T-helper 1 cell treated with Interleukin-12 subunit alpha and Interleukin-12 subunit beta and Interleukin-4 antibody, amounts not matched to agents 30 μg/mL and 1 μg/mL, for 36 hours (primary cell): ENCODE measurements at regions not wholly inside any gene's neighbourhood (a gene's known extent, or its start where the extent isn't known, plus 50 kb on each side); places are given as distances from the start of the nearest gene placed in this dataset.
"Not testable (repeated sequence)": the region's sequence is repeated elsewhere in the genome, so short reads cannot be mapped to it uniquely, and the experiment has no call there.

Source experiments
- H3K27ac Mint-ChIP-seq: one replicate; pipeline ENCODE4 v1.8.0; 2021; ENCODE audit warnings: mild to moderate bottlenecking, mixed read lengths
- H3K27me3 Mint-ChIP-seq: one replicate; pipeline ENCODE4 v1.8.0; 2021; ENCODE audit warnings: low read depth, mixed read lengths
- H3K36me3 Mint-ChIP-seq: one replicate; pipeline ENCODE4 v1.8.0; 2021; ENCODE audit warnings: low read depth, mixed read lengths
- H3K4me1 Mint-ChIP-seq: one replicate; pipeline ENCODE4 v1.8.0; 2021; ENCODE audit warnings: low read depth, mixed read lengths
- H3K4me3 Mint-ChIP-seq: one replicate; pipeline ENCODE4 v1.8.0; 2021; ENCODE audit warnings: mild to moderate bottlenecking, moderate library complexity, mixed read lengths
- H3K9me3 Mint-ChIP-seq: one replicate; pipeline ENCODE4 v1.8.0; 2021; ENCODE audit warnings: mixed read lengths

DNA sequence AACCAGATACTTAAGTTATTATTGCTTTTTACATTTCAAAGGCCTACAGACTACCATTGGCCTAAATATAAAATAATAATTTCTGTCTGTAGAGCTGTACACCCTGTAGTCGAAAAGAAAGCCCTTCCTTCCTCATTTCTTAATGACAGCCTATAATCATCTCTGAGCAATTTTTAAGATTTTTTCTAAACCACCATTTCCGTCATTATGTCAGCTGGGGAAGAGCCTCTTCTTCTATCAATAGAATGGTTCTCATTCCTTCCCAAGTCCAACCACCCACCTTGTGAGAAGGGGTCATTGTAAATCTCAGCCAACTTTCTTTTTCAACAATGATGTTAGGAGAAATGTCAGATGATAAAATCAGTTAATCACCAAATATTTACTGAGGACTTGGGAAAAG, 91.8 kb downstream of the PLEKHG1 start:
- Mint-ChIP-seq H3K4me1 (no peaks in the 10 kb centered on the region), H3K4me3 (no peak overlapping the region), H3K27ac (no peak overlapping the region), H3K9me3 (no peaks in the 10 kb centered on the region), H3K27me3 (peaks cover 6% of the 10 kb centered on the region), H3K36me3 (no peaks in the 10 kb centered on the region)

DNA sequence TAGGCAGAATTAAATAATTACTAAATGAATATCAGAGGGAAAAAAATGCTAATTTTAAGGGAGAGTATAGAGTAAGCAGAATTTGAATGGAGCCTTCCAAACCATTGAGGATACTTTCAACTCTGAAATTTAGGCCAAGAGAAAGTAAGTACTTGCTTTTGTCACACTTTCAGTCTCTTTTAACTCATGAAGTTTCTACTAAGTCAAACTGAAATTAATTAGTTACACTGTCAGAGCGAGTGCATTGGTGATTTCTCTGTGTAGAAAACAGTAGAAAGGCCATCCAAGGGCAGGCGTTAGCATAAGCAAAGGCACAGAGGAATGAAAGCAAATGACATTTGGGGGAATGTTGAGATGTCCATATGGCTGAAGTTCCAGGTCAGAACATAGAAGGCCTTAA, 92.9 kb downstream of the PLEKHG1 start:
- peaks cover 6% of the 10 kb centered on the region for H3K27me3 Mint-ChIP-seq
- no peaks in the 10 kb centered on the region for H3K36me3 Mint-ChIP-seq
- H3K27ac Mint-ChIP-seq, result no peak overlapping the region
- no peaks in the 10 kb centered on the region for H3K9me3 Mint-ChIP-seq
- no peak overlapping the region for H3K4me3 Mint-ChIP-seq
- no peaks in the 10 kb centered on the region for H3K4me1 Mint-ChIP-seq

DNA sequence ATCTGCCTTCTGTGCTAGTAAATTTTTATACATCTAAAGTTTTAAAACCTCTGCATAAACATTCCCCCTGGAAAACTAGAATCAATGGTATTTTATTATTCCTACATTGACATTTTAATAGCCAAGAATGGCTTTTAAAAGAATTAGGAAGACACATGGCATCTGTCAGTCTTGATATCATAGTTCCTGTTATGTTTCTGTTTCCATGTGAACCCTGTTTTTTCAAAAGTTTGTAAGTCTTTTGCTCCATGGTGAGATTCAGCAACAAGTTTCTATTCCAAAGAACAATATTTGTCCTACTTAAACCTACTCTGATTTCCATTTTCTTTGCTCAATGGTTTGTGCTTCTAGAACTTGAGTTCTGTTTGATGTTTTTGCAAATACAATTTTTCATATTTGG, 95.2 kb downstream of the PLEKHG1 start:
- no peaks in the 10 kb centered on the region for H3K9me3 Mint-ChIP-seq
- peaks cover 6% of the 10 kb centered on the region for H3K27me3 Mint-ChIP-seq
- H3K4me1 Mint-ChIP-seq, result no peaks in the 10 kb centered on the region
- no peak overlapping the region for H3K27ac Mint-ChIP-seq
- H3K4me3 Mint-ChIP-seq, result no peak overlapping the region
- H3K36me3 Mint-ChIP-seq, result no peaks in the 10 kb centered on the region

DNA sequence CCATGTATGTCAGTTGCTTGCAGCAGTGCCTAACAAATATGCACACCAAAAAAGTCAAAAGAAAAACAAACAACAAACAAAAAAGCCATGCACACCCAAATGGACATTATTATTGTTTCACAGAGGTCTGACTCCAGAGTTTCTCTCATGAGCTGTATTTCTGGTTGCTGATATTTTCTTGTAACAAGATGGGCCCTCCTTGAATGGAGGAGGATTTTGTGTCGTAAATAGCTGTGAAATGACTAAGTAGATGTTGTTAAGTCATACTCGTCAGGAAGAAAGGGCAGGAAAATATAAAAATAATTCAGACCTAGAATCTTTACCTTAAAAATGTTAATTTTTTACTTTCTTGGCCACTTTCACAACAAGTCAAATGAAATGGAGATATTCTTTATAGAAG, 96.0 kb downstream of the PLEKHG1 start:
- Mint-ChIP-seq H3K27ac (no peak overlapping the region), H3K27me3 (peaks cover 6% of the 10 kb centered on the region), H3K36me3 (no peaks in the 10 kb centered on the region), H3K9me3 (no peaks in the 10 kb centered on the region), H3K4me3 (no peak overlapping the region), H3K4me1 (no peaks in the 10 kb centered on the region)

DNA sequence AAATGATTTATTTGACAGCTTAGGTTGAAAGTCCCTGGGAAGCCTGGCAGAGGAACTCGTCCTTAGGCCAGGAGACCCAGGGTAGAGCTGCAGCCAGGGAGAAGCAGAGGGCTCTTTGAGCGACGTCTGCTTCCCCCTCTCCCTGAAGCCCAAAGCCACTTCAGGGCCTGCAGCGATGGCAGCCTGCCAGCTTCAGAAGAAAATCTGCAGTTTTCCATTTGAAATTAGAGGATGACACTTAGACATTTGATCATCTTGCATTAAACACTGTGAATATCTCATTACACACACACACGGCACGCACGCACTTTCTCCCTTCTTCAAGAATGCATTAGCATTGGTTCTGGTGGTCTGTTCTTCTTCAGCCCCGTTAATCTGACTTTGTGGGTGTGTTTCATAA, 96.5 kb downstream of the PLEKHG1 start:
- no peak overlapping the region for H3K27ac Mint-ChIP-seq
- H3K36me3 Mint-ChIP-seq, result no peaks in the 10 kb centered on the region
- peaks cover 6% of the 10 kb centered on the region for H3K27me3 Mint-ChIP-seq

DNA sequence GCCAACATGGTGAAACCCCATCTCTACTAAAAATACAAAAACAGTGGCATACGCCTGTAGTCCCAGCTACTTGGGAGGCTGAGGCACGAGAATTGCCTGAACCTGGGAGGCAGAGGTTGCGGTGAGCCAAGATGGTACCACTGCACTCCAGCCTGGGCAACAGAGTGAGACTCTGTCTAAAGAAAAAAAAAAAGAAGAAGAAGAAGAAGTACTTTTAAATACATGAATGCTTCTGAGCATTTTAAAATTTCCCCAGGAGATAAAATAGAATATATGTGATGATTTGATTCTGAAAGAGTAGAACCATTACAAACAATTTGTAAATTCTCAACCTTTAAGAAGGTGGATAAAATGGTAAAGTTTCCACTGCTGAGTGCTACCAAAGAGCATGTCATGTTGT, 97.2 kb downstream of the PLEKHG1 start:
- not testable (repeated sequence) for H3K4me3 Mint-ChIP-seq, H3K27ac Mint-ChIP-seq, H3K4me1 Mint-ChIP-seq, H3K9me3 Mint-ChIP-seq, H3K36me3 Mint-ChIP-seq, H3K27me3 Mint-ChIP-seq

More for the DNA sequence above, 96.5 kb downstream of the PLEKHG1 start:
- H3K4me1 Mint-ChIP-seq, result no peaks in the 10 kb centered on the region
- H3K4me3 Mint-ChIP-seq, result no peak overlapping the region
- H3K9me3 Mint-ChIP-seq, result no peaks in the 10 kb centered on the region

DNA sequence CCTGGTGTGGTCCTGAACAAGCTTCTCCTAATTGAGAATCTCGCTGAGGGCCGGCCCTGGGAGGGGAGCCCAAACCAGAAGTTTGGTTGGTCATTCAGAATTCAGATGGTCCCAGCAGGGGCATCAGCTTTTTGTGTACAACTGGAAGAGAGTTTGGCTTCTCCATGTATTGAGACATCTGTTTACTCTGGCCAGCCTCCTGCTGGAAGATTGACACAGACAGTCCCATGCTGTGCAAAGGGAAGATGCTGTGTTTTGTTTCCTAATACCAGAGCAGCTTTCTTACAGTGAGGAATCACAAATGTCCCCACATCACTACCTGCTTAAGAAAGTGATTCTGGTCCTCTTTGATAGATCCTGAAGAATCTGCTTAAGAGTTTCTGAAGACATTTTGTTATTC, 97.8 kb downstream of the PLEKHG1 start:
- Mint-ChIP-seq H3K27me3 (peaks cover 6% of the 10 kb centered on the region), H3K27ac (no peak overlapping the region), H3K36me3 (no peaks in the 10 kb centered on the region), H3K4me3 (no peak overlapping the region), H3K9me3 (no peaks in the 10 kb centered on the region), H3K4me1 (no peaks in the 10 kb centered on the region)

DNA sequence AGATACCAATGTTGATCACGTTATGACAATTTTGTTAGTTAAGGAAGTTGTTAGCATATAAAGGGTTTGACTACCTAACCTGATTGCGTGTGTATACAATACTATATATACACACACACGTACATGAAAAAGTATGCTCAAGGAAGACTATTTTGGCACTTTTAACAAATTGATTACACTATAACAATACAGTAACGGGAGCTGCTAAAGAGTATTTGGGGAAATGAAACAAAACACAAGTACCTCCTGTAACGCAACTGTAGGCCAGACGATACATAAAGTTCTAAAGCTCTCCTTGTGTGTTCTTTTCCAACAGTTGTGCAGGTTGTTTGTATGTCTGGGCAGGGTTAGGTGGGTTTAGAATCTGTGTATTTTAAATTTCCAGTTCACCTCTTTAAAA, 98.7 kb downstream of the PLEKHG1 start:
- Mint-ChIP-seq H3K9me3 (no peaks in the 10 kb centered on the region), H3K4me1 (no peaks in the 10 kb centered on the region), H3K27ac (no peak overlapping the region), H3K4me3 (no peak overlapping the region), H3K36me3 (no peaks in the 10 kb centered on the region), H3K27me3 (peaks cover 10% of the 10 kb centered on the region)

DNA sequence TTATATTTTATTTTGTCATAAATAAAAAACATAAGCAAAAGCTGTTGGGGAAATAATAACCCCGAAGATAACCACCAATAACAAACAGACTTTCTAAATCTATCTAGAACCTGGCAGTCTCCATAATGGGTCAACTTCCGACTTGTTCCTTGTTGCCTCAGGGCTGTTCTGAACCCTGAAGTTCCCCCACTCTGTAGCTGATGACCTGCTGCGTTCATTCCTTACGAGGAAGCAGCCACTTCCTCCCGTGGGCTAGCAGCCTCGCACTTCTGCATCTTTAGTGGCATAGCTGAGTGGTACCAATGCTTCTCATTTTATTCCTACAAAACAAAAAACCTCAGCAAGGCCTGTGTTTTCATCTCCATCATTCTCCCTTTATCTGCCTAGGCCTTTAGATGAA, 103.0 kb downstream of the PLEKHG1 start:
- Mint-ChIP-seq H3K9me3 (no peaks in the 10 kb centered on the region), H3K4me3 (no peak overlapping the region), H3K27me3 (peaks cover 5% of the 10 kb centered on the region), H3K36me3 (no peaks in the 10 kb centered on the region), H3K27ac (no peak overlapping the region), H3K4me1 (no peaks in the 10 kb centered on the region)

DNA sequence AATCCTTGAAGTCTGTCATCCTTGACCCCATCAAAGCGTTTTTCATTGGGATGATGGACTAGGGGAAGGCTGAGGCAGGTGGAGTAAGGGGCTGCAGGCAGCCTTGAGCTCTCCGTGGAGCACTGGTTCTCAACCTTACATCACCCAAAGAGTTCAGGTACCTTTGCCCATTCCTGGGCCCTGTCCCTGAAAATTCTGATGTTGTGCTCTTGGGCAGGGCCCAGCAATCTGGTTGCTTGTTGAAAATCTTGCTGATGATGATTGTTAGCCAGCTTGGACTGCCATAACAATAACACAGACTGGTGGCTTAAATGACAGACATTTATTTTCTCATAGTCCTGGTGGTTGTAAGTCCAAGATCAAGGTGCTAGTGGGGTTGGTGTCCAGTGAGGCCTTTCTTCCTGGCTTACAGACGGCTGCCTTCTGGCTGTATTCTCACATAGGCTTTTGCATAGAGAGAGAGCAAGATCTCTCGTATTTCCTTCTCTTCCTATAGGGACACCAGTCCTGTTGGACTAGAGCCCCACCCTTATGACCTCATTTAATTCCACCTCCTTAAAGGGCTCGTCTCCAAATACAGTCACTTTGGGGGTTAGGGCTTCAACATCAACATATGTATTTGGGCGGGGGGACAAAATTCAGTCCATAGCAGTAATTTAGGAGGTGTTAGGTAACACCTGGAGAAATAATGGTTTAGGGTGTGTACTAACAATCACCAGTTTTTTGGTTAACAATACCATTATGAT, 104.9 kb downstream of the PLEKHG1 start:
- Mint-ChIP-seq H3K36me3 (no peaks in the 10 kb centered on the region), H3K4me1 (no peaks in the 10 kb centered on the region), H3K27me3 (peaks cover 5% of the 10 kb centered on the region), H3K9me3 (no peaks in the 10 kb centered on the region), H3K4me3 (no peak overlapping the region), H3K27ac (no peak overlapping the region)

DNA sequence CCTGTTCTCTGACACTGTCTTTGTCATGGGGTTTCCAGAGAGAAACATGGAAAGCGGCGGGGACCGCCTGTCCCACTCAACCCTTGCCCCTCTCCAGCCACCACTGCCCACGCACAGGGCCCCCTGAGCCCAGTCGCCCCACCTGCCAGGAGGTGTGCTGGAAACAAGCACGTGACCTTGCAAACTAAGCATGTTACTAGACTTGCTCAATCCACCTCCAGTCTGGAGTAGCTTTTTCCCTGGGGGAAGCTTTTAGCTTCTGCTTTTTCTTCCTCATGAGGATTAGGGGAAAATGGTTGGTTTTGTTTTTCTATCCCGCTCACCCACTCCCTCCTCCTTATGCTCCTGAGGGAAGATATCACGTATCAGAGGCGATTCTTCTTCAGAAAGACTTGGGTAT, 105.7 kb downstream of the PLEKHG1 start:
- no peak overlapping the region for H3K27ac Mint-ChIP-seq
- H3K36me3 Mint-ChIP-seq, result no peaks in the 10 kb centered on the region
- peaks cover 5% of the 10 kb centered on the region for H3K27me3 Mint-ChIP-seq
- H3K9me3 Mint-ChIP-seq, result no peaks in the 10 kb centered on the region
- H3K4me1 Mint-ChIP-seq, result no peaks in the 10 kb centered on the region
- H3K4me3 Mint-ChIP-seq, result no peak overlapping the region

DNA sequence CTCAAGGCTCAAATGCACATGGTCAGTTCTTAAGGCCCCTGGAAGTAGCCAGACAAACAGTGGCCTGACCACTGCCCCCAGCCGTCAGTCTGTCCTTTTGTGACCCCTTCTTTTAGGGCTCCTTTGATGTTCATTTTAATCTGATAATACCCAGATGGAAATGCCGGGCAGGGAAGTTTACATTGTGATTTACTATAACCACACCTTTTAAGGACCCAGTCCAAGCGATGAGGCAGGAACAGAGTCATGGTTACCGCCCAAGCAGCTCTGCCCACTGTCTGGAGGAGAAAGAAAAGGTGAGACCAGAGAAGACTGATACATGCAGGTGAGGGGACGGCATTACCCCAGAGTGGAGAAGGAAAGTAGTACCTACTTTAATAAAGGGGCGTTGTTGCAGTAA, 110.6 kb downstream of the PLEKHG1 start:
- Mint-ChIP-seq H3K4me1 (no peaks in the 10 kb centered on the region), H3K4me3 (no peak overlapping the region), H3K27ac (no peak overlapping the region), H3K36me3 (no peaks in the 10 kb centered on the region), H3K9me3 (no peaks in the 10 kb centered on the region), H3K27me3 (peaks cover 5% of the 10 kb centered on the region)

DNA sequence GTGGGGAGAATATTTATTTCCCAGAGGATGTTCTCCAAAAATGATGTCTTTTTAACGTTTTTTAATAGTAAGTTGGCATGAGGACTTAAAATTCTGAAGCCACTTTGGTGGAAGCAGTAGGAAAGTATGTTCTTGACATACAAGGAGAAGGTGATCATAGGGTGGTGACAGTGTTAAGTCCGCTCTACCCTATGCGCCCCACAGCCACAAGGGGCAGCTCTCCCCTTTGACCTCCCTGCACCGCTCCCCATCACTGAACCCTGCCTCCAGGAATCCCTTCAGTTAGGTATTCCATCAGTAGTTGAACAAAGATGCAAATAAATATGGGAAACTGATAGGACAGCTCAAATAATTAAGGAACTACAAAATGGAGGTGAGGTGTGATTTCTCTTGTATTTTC, 111.4 kb downstream of the PLEKHG1 start:
- peaks cover 5% of the 10 kb centered on the region for H3K27me3 Mint-ChIP-seq
- H3K9me3 Mint-ChIP-seq, result no peaks in the 10 kb centered on the region
- H3K27ac Mint-ChIP-seq, result no peak overlapping the region
- no peaks in the 10 kb centered on the region for H3K4me1 Mint-ChIP-seq
- no peak overlapping the region for H3K4me3 Mint-ChIP-seq
- no peaks in the 10 kb centered on the region for H3K36me3 Mint-ChIP-seq

DNA sequence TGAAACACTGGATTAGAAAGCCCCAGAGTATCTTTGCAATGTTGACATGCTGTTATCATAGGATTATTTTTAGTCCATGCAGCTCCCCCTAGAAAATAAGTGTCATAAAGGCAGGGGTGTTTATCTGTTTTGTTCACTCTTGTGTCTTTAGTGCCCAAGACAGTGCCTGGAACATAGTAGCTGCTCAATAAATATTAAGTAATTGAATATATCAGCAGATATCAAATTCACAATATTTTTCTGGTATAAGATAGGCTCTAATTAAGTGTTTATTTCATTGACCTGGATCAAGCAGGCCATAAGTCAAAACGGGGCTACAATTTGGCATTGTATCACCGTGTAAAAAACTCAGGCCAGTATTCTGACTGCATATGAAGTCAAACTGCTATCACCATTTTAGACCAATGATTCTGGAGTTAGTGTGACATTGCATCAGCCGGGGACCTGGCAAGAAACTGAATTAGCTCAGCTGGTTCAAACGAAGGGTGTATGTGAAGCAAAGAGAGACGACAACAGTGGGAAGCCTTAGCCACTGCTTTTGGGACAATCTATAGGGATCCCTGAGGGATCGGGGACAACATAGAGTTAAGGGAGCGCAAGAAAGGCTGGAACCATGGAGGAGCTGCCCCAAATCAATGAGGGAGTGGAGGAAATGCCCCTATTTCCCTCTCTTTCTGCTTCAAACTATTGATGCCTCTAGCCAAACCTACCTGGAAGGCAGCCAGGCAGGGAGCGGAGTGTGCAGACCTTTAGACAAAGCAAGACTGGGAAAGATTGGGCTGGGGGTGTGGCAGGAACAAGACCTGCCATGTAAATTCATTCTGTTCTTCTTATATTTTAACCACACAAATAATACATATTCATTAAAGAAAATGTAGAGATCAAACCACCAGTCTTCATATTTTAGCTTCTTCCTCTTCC, 112.2 kb downstream of the PLEKHG1 start:
- Mint-ChIP-seq H3K4me1 (no peaks in the 10 kb centered on the region), H3K27ac (no peak overlapping the region)

More for the DNA sequence above, 112.2 kb downstream of the PLEKHG1 start:
- no peak overlapping the region for H3K4me3 Mint-ChIP-seq
- peaks cover 5% of the 10 kb centered on the region for H3K27me3 Mint-ChIP-seq
- no peaks in the 10 kb centered on the region for H3K9me3 Mint-ChIP-seq
- H3K36me3 Mint-ChIP-seq, result no peaks in the 10 kb centered on the region
